ENCODE measurements at regions not wholly inside any gene's neighbourhood (a gene's known extent, or its start where the extent isn't known, plus 50 kb on each side); places are given as distances from the start of the nearest gene placed in this dataset.

- ChIA-PET CTCF (no interaction called here), POLR2A (no interaction called here)
- intact Hi-C loops (cut with micrococcal nuclease; ENCODE audit: unreplicated experiment), result no loop called here
- H3K36me3 ChIP-seq (ENCODE audit: control insufficient read depth, insufficient read depth, low read length), result no peaks in the 10 kb centered on the region
- Mint-ChIP-seq H3K9me3 (ENCODE audit: unreplicated experiment) (no peaks in the 10 kb centered on the region), H3K27ac (ENCODE audit: unreplicated experiment) (no peak overlapping the region), H3K36me3 (ENCODE audit: insufficient read depth, unreplicated experiment) (peaks cover 6% of the 10 kb centered on the region), H3K4me3 (ENCODE audit: unreplicated experiment) (no peak overlapping the region), H3K27me3 (ENCODE audit: insufficient read depth, unreplicated experiment) (no peaks in the 10 kb centered on the region), H3K4me1 (ENCODE audit: low read depth, unreplicated experiment) (no peaks in the 10 kb centered on the region)
- TF ChIP-seq CTCF (IDR thresholded peaks at IDR 0.05; ENCODE audit: insufficient read depth in 1 of 2, low read depth in 1 of 2, low read length in 1 of 2, severe bottlenecking in 1 of 2, unreplicated experiment in 1 of 2), result no peak
- no peak overlapping the region for H3K4me3 ChIP-seq (ENCODE audit: low read depth, low read length)
- H3K27me3 ChIP-seq (replicated peaks; ENCODE audit: control insufficient read depth, insufficient read depth, low read length), result no peaks in the 10 kb centered on the region
- no peaks in the 10 kb centered on the region for H3K4me1 ChIP-seq
- no TSS peak for BruUV-seq (replicated peaks)
- no peaks in the 10 kb centered on the region for H3K9me3 ChIP-seq
- no peak for DNase-seq
Measured at GRCh38 chrX:110962451-110962850, 133.5 kb upstream of the PAK3 start.

GRCh38 chrX:110955706-110956105 lies 140.3 kb upstream of the PAK3 start:
- no peaks in the 10 kb centered on the region for H3K27me3 Mint-ChIP-seq (ENCODE audit: insufficient read depth, unreplicated experiment)
- intact Hi-C loops (cut with micrococcal nuclease; ENCODE audit: unreplicated experiment), result no loop called here
- no peak for DNase-seq
- no peak overlapping the region for H3K4me3 ChIP-seq (ENCODE audit: low read depth, low read length)
- no peaks in the 10 kb centered on the region for H3K4me1 ChIP-seq
- no peak for TF ChIP-seq CTCF (IDR thresholded peaks at IDR 0.05; ENCODE audit: insufficient read depth in 1 of 2, low read depth in 1 of 2, low read length in 1 of 2, severe bottlenecking in 1 of 2, unreplicated experiment in 1 of 2)
- no peak overlapping the region for H3K27ac Mint-ChIP-seq (ENCODE audit: unreplicated experiment)
- H3K4me1 Mint-ChIP-seq (ENCODE audit: low read depth, unreplicated experiment), result no peaks in the 10 kb centered on the region
- no peaks in the 10 kb centered on the region for H3K36me3 ChIP-seq (ENCODE audit: control insufficient read depth, insufficient read depth, low read length)
- CTCF ChIA-PET, result no interaction called here
- no peaks in the 10 kb centered on the region for H3K9me3 ChIP-seq
- H3K4me3 Mint-ChIP-seq (ENCODE audit: unreplicated experiment), result no peak overlapping the region
- POLR2A ChIA-PET, result no interaction called here
- no peaks in the 10 kb centered on the region for H3K9me3 Mint-ChIP-seq (ENCODE audit: unreplicated experiment)
- BruUV-seq (replicated peaks), result no TSS peak
- no peaks in the 10 kb centered on the region for H3K36me3 Mint-ChIP-seq (ENCODE audit: insufficient read depth, unreplicated experiment)
- H3K27me3 ChIP-seq (replicated peaks; ENCODE audit: control insufficient read depth, insufficient read depth, low read length), result no peaks in the 10 kb centered on the region

- intact Hi-C loops (cut with micrococcal nuclease; ENCODE audit: unreplicated experiment), result no loop called here
- CTCF ChIA-PET, result no interaction called here
- Mint-ChIP-seq H3K27ac (ENCODE audit: unreplicated experiment) (no peak overlapping the region), H3K27me3 (ENCODE audit: insufficient read depth, unreplicated experiment) (no peaks in the 10 kb centered on the region), H3K36me3 (ENCODE audit: insufficient read depth, unreplicated experiment) (no peaks in the 10 kb centered on the region), H3K9me3 (ENCODE audit: unreplicated experiment) (no peaks in the 10 kb centered on the region), H3K4me1 (ENCODE audit: low read depth, unreplicated experiment) (no peaks in the 10 kb centered on the region), H3K4me3 (ENCODE audit: unreplicated experiment) (no peak overlapping the region)
- POLR2A ChIA-PET, result no interaction called here
- Histone ChIP-seq H3K36me3 (ENCODE audit: control insufficient read depth, insufficient read depth, low read length) (no peaks in the 10 kb centered on the region), H3K27me3 (replicated peaks; ENCODE audit: control insufficient read depth, insufficient read depth, low read length) (no peaks in the 10 kb centered on the region), H3K4me1 (no peaks in the 10 kb centered on the region), H3K9me3 (no peaks in the 10 kb centered on the region), H3K4me3 (ENCODE audit: low read depth, low read length) (no peak overlapping the region)
- no peak for DNase-seq
- TF ChIP-seq CTCF (IDR thresholded peaks at IDR 0.05; ENCODE audit: insufficient read depth in 1 of 2, low read depth in 1 of 2, low read length in 1 of 2, severe bottlenecking in 1 of 2, unreplicated experiment in 1 of 2), result no peak
- no TSS peak for BruUV-seq (replicated peaks)
Measured at GRCh38 chrX:110954428-110955100, 141.4 kb upstream of the PAK3 start.

Data from Caco-2 (cell line).